NT2/D1 (cell line): ENCODE measurements at regions not wholly inside any gene's neighbourhood (a gene's known extent, or its start where the extent isn't known, plus 50 kb on each side); places are given as distances from the start of the nearest gene placed in this dataset.

Experiments used
- DNase-seq: peaks from one replicate; pipeline ENCODE4 v3.0.0-alpha.2; 2011; ENCODE audit warnings: low read depth, low spot score
- H3K27me3 ChIP-seq: 2 replicates; pipeline ENCODE4 v1.6.0; 2011; ENCODE audit warnings: mild to moderate bottlenecking; ENCODE audit not compliant: insufficient read length, insufficient read depth
- H3K36me3 ChIP-seq: 2 replicates; pipeline ENCODE4 v1.6.1; 2011; ENCODE audit warnings: mild to moderate bottlenecking, low read length, mixed read lengths; ENCODE audit not compliant: insufficient read depth, insufficient read length
- H3K4me1 ChIP-seq: 2 replicates; pipeline ENCODE4 v1.5.1; 2011; ENCODE audit not compliant: insufficient read depth, insufficient read length
- H3K4me3 ChIP-seq: 2 replicates; pipeline ENCODE4 v1.5.1; 2011; ENCODE audit warnings: low read depth; ENCODE audit not compliant: insufficient read length
- H3K9ac ChIP-seq: 2 replicates; pipeline ENCODE4 v1.6.0; 2011; ENCODE audit warnings: low read depth; ENCODE audit not compliant: insufficient read length
- H3K9me3 ChIP-seq: 2 replicates; pipeline ENCODE4 v1.5.1; 2011; ENCODE audit warnings: mild to moderate bottlenecking, low read length; ENCODE audit not compliant: insufficient read depth
- SUZ12 ChIP-seq: IDR thresholded peaks from 2 replicates; pipeline ENCODE4 v1.6.1; 2011; ENCODE audit not compliant: insufficient read length, insufficient read depth; ENCODE audit errors: extremely low read depth
- YY1 ChIP-seq: IDR thresholded peaks from 2 replicates; pipeline ENCODE4 v1.6.1; 2011; ENCODE audit not compliant: insufficient read length, insufficient read depth
- ZNF274 ChIP-seq: IDR thresholded peaks from 2 replicates; pipeline ENCODE4 v1.6.1; 2011; ENCODE audit warnings: mild to moderate bottlenecking, low read depth, low read length

DNA sequence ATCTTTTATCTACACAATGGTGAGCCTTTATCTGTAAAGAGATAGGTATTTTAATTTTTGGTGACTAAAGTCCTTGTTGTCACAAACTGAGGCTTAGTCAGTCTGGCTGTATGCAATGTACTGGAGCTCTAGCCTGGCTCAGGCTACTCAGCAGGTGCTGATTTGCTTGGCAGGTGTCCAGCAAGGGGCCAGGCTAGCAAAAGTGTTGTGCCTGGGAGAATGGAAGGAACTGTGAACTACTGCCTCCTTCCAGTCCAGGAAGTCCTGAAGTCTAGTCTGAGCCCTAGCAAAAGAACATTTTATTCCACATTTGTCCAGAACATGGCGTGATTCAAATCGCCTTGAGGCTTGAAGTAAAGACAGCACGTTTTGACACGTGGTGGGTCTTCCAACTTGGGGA, 260.5 kb downstream of the CCDC85A start:
- TF ChIP-seq ZNF274, result no peak
- no peak for TF ChIP-seq YY1
- no peak for TF ChIP-seq SUZ12
- Histone ChIP-seq H3K36me3 (no peaks in the 10 kb centered on the region), H3K27me3 (no peaks in the 10 kb centered on the region), H3K9me3 (no peaks in the 10 kb centered on the region), H3K4me3 (no peak overlapping the region), H3K9ac (no peak overlapping the region), H3K4me1 (no peaks in the 10 kb centered on the region)
- DNase-seq, result no peak

DNA sequence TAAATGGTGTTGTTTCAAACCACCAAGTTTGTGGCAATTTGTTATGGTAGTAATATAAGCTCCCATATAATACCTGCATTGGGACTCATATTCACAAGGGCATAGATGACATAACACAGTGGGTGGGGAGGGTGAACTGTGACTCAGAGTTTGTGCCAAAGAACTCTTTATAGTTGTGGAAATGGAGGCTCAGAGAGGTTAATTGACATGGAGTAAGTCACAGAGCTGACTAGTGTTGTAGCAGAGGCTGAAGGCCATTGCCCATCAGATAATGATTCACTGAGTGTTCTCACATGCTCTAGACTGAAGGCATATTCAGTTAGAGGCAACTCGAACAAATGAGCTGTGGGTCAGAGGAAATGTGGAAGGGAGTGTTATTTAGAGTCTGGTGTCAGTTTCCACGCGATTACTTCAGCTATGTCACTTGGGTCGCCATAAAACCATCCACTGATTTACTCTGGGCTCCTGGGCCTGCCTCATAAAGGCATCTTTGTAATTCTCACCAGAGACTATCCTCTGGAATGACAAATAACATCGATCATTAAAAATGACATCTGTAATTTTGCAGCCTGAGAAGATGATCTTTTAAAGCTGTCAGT, 264.7 kb downstream of the CCDC85A start:
- Histone ChIP-seq H3K9me3 (peaks cover 10% of the 10 kb centered on the region), H3K36me3 (no peaks in the 10 kb centered on the region), H3K4me3 (no peak overlapping the region), H3K4me1 (no peaks in the 10 kb centered on the region), H3K27me3 (no peaks in the 10 kb centered on the region), H3K9ac (no peak overlapping the region)
- TF ChIP-seq YY1 (no peak), ZNF274 (no peak), SUZ12 (no peak)
- DNase-seq, result no peak

DNA sequence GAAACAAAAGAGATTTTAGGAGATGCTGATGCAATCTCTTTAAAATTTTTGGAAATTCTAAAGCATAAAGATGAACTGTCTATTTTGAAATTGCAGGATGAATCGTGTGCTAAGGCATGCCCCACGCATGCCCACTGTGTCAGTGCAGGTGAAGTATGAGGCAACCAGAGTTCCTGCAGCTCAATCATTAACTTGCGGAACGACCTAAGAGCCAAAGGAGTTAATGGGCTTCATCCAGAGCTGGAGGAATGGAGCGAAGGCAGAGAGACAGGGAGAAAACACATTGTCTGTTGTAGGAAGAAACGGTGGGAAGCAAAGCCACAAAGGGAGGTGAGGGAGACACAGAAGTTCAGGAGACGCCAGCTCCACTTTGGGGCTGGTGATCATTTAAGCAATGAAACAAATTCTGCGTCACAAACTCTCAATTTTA, 265.2 kb downstream of the CCDC85A start:
- no peaks in the 10 kb centered on the region for H3K27me3 ChIP-seq
- no peak overlapping the region for H3K9ac ChIP-seq
- DNase-seq, result no peak
- no peaks in the 10 kb centered on the region for H3K4me1 ChIP-seq
- H3K9me3 ChIP-seq, result peaks cover 10% of the 10 kb centered on the region
- no peak overlapping the region for H3K4me3 ChIP-seq
- no peaks in the 10 kb centered on the region for H3K36me3 ChIP-seq
- TF ChIP-seq ZNF274 (no peak), YY1 (no peak), SUZ12 (no peak)

DNA sequence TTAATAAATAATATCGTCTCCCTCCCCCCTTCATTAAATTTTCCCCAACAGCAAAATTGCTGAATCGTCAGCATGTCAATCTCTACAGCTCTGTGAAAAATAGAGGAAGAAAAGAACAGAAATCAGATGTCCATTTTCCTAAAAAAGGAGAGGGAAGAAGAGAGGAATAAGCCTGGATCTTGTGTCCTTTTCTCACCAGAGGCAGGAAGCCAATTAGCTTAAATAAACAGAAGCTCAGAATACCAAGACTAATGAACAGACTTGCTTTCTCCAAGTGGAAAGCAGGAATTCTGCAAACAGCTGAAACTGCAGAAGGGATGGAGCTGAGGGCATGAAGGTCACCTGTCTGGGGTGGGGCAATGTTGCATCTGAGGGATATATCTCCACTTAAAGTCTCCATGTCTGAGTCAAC, 265.7 kb downstream of the CCDC85A start:
- Histone ChIP-seq H3K4me3 (no peak overlapping the region), H3K9ac (no peak overlapping the region), H3K27me3 (no peaks in the 10 kb centered on the region), H3K4me1 (no peaks in the 10 kb centered on the region), H3K9me3 (peaks cover 10% of the 10 kb centered on the region), H3K36me3 (no peaks in the 10 kb centered on the region)
- TF ChIP-seq ZNF274 (no peak), SUZ12 (no peak), YY1 (no peak)
- DNase-seq, result no peak

DNA sequence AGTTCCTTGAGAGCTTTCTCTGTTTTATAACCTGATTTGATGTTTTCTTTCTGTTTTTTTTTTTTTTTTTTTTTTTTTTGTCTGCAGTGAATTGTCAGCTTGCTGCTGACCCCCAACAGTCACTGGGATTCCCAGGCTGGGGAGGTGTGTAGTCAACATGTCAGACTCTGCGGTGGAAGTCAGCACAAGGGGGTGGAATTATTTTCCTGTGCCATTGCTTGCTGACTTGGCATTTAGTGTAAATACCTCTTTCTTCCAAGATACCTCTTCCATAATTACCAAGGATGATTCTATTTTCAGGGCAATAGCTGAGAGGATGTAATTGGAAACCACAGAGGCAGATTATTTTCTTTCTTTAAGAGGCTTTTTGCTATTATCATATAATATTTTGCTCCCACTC, 266.3 kb downstream of the CCDC85A start:
- H3K27me3 ChIP-seq, result no peaks in the 10 kb centered on the region
- H3K9me3 ChIP-seq, result peaks cover 10% of the 10 kb centered on the region
- no peak for DNase-seq
- H3K4me1 ChIP-seq, result no peaks in the 10 kb centered on the region
- H3K36me3 ChIP-seq, result no peaks in the 10 kb centered on the region
- TF ChIP-seq ZNF274, result no peak
- TF ChIP-seq SUZ12, result no peak
- TF ChIP-seq YY1, result no peak
- no peak overlapping the region for H3K4me3 ChIP-seq
- H3K9ac ChIP-seq, result no peak overlapping the region

DNA sequence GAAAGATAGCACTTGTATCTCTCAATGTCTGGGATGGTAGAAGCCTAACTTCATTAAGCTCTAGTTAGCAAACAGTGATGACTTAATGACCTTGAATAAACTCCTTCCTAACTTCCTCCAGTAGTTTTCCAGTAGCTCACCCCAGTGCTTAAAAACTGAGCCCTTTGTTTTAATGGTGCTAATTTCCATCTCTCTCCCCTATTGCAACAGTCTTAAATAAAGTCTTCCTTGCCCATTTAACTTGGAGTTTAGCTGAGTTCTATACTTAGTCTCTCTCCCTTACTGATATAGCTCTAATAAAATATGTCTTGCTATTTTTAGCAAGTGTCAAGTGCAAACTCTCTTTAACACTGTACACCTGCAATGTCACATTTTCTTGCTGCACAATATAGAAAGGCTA, 267.0 kb downstream of the CCDC85A start:
- Histone ChIP-seq H3K9me3 (peaks cover 10% of the 10 kb centered on the region), H3K36me3 (no peaks in the 10 kb centered on the region), H3K9ac (no peak overlapping the region)

DNA sequence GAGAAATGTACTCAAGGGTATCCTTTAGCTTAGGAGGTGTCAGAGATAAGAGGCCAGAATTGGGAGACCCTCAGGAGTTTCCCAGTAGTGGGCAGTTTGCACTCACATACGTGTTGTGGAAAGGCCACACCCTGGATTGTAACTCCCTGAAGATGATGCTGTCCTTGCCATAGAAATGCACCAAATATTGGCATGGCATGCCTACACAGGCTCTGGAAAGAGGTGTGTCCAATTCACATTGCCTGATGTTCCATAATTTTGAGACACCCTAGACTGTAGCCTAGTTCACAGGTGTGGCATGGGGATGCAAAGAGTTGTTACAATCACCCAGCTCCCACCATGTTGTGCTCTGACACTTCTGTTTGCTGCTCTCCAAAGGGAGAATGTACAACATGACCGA, 271.9 kb downstream of the CCDC85A start:
- Histone ChIP-seq H3K36me3 (no peaks in the 10 kb centered on the region), H3K27me3 (no peaks in the 10 kb centered on the region), H3K4me3 (no peak overlapping the region), H3K9me3 (peaks cover 10% of the 10 kb centered on the region), H3K9ac (no peak overlapping the region), H3K4me1 (no peaks in the 10 kb centered on the region)
- DNase-seq, result no peak
- TF ChIP-seq SUZ12 (no peak), YY1 (no peak), ZNF274 (no peak)

More for the DNA sequence above, 267.0 kb downstream of the CCDC85A start:
- no peak for TF ChIP-seq YY1
- no peak for TF ChIP-seq ZNF274
- TF ChIP-seq SUZ12, result no peak
- Histone ChIP-seq H3K27me3 (no peaks in the 10 kb centered on the region), H3K4me3 (no peak overlapping the region), H3K4me1 (no peaks in the 10 kb centered on the region)
- DNase-seq, result no peak

DNA sequence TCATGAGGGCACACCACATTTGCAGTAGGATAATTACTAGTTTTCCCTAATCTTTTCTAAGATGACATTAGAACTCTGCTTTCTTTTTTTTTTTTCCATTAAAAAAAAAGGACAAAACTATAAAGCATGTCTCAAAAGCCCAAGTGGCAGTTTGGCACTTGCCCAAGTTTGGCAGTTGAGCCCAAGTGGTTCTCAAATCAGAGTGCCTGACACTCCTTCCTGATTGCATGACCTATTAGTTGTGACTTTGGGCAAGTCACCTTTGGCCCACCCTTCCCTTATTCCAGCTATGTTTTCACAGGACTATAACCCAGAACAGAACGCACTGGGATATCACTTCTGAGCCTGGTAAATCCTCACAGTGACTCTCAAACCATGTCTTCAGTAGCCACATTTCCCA, 273.0 kb downstream of the CCDC85A start:
- Histone ChIP-seq H3K9ac (no peak overlapping the region), H3K4me3 (no peak overlapping the region), H3K27me3 (no peaks in the 10 kb centered on the region), H3K4me1 (no peaks in the 10 kb centered on the region), H3K36me3 (no peaks in the 10 kb centered on the region), H3K9me3 (no peaks in the 10 kb centered on the region)
- no peak for DNase-seq
- no peak for TF ChIP-seq YY1
- no peak for TF ChIP-seq ZNF274
- TF ChIP-seq SUZ12, result no peak
